ENCODE measurements at regions not wholly inside any gene's neighbourhood (a gene's known extent, or its start where the extent isn't known, plus 50 kb on each side); places are given as distances from the start of the nearest gene placed in this dataset.

GRCh38 chr4:185911556-185912064 lies 99.6 kb upstream of the SORBS2 start:
- no peak for DNase-seq
- intact Hi-C loops (cut with micrococcal nuclease; ENCODE audit: unreplicated experiment): no loop called here
- H3K4me3 Mint-ChIP-seq (ENCODE audit: unreplicated experiment): no peak overlapping the region
- H3K36me3 ChIP-seq (ENCODE audit: control insufficient read depth, insufficient read depth, low read length): no peaks in the 10 kb centered on the region
- H3K4me3 ChIP-seq (ENCODE audit: low read depth, low read length): no peak overlapping the region
- BruUV-seq (replicated peaks): no TSS peak
- no peak overlapping the region for H3K27ac Mint-ChIP-seq (ENCODE audit: unreplicated experiment)
- no peaks in the 10 kb centered on the region for H3K36me3 Mint-ChIP-seq (ENCODE audit: insufficient read depth, unreplicated experiment)
- no peaks in the 10 kb centered on the region for H3K9me3 ChIP-seq
- no peaks in the 10 kb centered on the region for H3K4me1 Mint-ChIP-seq (ENCODE audit: low read depth, unreplicated experiment)
- H3K27me3 ChIP-seq (replicated peaks; ENCODE audit: control insufficient read depth, insufficient read depth, low read length): no peaks in the 10 kb centered on the region
- no peak for TF ChIP-seq CTCF (IDR thresholded peaks at IDR 0.05; ENCODE audit: insufficient read depth in 1 of 2, low read depth in 1 of 2, low read length in 1 of 2, severe bottlenecking in 1 of 2, unreplicated experiment in 1 of 2)
- no peaks in the 10 kb centered on the region for H3K4me1 ChIP-seq
- ChIA-PET CTCF (no interaction called here), POLR2A (no interaction called here)
- H3K9me3 Mint-ChIP-seq (ENCODE audit: unreplicated experiment): no peaks in the 10 kb centered on the region
- no peaks in the 10 kb centered on the region for H3K27me3 Mint-ChIP-seq (ENCODE audit: insufficient read depth, unreplicated experiment)

- no peaks in the 10 kb centered on the region for H3K4me1 Mint-ChIP-seq (ENCODE audit: low read depth, unreplicated experiment)
- H3K36me3 ChIP-seq (ENCODE audit: control insufficient read depth, insufficient read depth, low read length): no peaks in the 10 kb centered on the region
- H3K36me3 Mint-ChIP-seq (ENCODE audit: insufficient read depth, unreplicated experiment): no peaks in the 10 kb centered on the region
- TF ChIP-seq CTCF (IDR thresholded peaks at IDR 0.05; ENCODE audit: insufficient read depth in 1 of 2, low read depth in 1 of 2, low read length in 1 of 2, severe bottlenecking in 1 of 2, unreplicated experiment in 1 of 2): no peak
- intact Hi-C loops (cut with micrococcal nuclease; ENCODE audit: unreplicated experiment): no loop called here
- no peaks in the 10 kb centered on the region for H3K27me3 Mint-ChIP-seq (ENCODE audit: insufficient read depth, unreplicated experiment)
- H3K4me3 Mint-ChIP-seq (ENCODE audit: unreplicated experiment): no peak overlapping the region
- no TSS peak for BruUV-seq (replicated peaks)
- ChIA-PET CTCF (no interaction called here), POLR2A (no interaction called here)
- no peaks in the 10 kb centered on the region for H3K4me1 ChIP-seq
- no peak overlapping the region for H3K27ac Mint-ChIP-seq (ENCODE audit: unreplicated experiment)
- H3K27me3 ChIP-seq (replicated peaks; ENCODE audit: control insufficient read depth, insufficient read depth, low read length): no peaks in the 10 kb centered on the region
- no peak overlapping the region for H3K4me3 ChIP-seq (ENCODE audit: low read depth, low read length)
- no peaks in the 10 kb centered on the region for H3K9me3 Mint-ChIP-seq (ENCODE audit: unreplicated experiment)
- no peaks in the 10 kb centered on the region for H3K9me3 ChIP-seq
- no peak for DNase-seq
Observed at GRCh38 chr4:185912779-185913178, 100.8 kb upstream of the SORBS2 start.

GRCh38 chr4:185914583-185915199 lies 102.7 kb upstream of the SORBS2 start:
- H3K27ac Mint-ChIP-seq (ENCODE audit: unreplicated experiment): no peak overlapping the region

More at GRCh38 chr4:185914583-185915199, 102.7 kb upstream of the SORBS2 start:
- ChIA-PET POLR2A (no interaction called here), CTCF (no interaction called here)
- no peaks in the 10 kb centered on the region for H3K36me3 ChIP-seq (ENCODE audit: control insufficient read depth, insufficient read depth, low read length)
- Mint-ChIP-seq H3K27me3 (ENCODE audit: insufficient read depth, unreplicated experiment) (no peaks in the 10 kb centered on the region), H3K4me1 (ENCODE audit: low read depth, unreplicated experiment) (no peaks in the 10 kb centered on the region), H3K36me3 (ENCODE audit: insufficient read depth, unreplicated experiment) (no peaks in the 10 kb centered on the region), H3K9me3 (ENCODE audit: unreplicated experiment) (no peaks in the 10 kb centered on the region), H3K4me3 (ENCODE audit: unreplicated experiment) (no peak overlapping the region)
- H3K27me3 ChIP-seq (replicated peaks; ENCODE audit: control insufficient read depth, insufficient read depth, low read length): no peaks in the 10 kb centered on the region
- intact Hi-C loops (cut with micrococcal nuclease; ENCODE audit: unreplicated experiment): no loop called here
- H3K4me3 ChIP-seq (ENCODE audit: low read depth, low read length): no peak overlapping the region
- TF ChIP-seq CTCF (IDR thresholded peaks at IDR 0.05; ENCODE audit: insufficient read depth in 1 of 2, low read depth in 1 of 2, low read length in 1 of 2, severe bottlenecking in 1 of 2, unreplicated experiment in 1 of 2): no peak
- no peaks in the 10 kb centered on the region for H3K4me1 ChIP-seq
- no TSS peak for BruUV-seq (replicated peaks)
- H3K9me3 ChIP-seq: no peaks in the 10 kb centered on the region
- no peak for DNase-seq
